GM21447 (cell line): ENCODE measurements at regions not wholly inside any gene's neighbourhood (a gene's known extent, or its start where the extent isn't known, plus 50 kb on each side); places are given as distances from the start of the nearest gene placed in this dataset.
"Not testable (repeated sequence)": the region's sequence is repeated elsewhere in the genome, so short reads cannot be mapped to it uniquely, and the experiment has no call there.

ENCODE experiments used
- ATAC-seq: cut with Tn5 transposase; IDR thresholded peaks from one replicate; pipeline ENCODE4 v1.9.1; 2021; ENCODE audit not compliant: unreplicated experiment

DNA sequence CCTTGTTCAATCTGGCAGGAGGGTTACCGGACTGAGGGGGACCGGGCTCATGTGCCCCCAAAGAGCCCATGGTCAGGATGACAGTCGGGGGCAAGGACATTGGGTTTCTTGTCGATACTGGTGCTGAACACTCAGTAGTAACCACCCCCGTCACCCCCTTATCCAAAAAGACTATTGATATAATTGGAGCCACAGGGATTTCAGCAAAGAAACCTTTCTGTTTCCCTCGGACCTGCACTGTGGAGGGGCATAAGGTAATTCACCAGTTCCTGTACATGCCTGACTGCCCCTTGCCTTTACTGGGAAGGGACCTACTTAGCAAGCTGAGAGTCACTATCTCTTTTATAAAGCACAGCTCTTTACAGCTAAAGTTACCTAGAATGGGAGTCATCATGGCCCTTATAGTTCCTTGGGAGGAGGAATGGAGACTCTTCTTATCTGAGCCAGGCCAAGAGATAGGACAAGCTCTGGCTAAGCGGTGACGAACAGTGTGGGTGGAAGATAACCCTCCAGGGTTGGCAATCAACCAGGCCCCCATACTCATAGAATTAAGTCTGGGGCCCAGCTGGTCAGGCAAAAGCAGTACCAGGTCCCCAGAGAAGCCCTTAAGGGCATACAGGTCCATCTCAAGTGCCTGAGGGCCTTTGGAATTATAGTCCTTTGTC lies 603.7 kb downstream of the UQCRFS1 start:
- no peak for ATAC-seq

DNA sequence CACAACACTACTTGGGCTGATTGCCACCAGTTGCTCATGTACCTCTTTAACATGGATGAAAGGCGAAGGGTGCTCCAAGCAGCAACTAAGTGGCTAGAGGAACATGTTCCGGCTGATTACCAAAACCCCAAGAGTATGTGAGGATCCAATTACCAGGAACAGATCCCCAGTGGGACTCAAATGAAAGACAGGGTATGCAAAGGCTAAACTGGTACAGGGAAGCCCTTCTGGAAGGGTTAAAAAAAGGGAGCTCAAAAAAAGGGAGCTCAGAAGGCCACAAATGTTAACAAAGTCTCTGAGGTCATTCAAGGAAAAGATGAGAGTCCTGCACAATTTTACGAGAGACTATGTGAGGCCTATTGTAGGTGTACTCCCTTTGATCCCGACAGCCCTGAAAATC lies 604.7 kb downstream of the UQCRFS1 start:
- ATAC-seq, result no peak

DNA sequence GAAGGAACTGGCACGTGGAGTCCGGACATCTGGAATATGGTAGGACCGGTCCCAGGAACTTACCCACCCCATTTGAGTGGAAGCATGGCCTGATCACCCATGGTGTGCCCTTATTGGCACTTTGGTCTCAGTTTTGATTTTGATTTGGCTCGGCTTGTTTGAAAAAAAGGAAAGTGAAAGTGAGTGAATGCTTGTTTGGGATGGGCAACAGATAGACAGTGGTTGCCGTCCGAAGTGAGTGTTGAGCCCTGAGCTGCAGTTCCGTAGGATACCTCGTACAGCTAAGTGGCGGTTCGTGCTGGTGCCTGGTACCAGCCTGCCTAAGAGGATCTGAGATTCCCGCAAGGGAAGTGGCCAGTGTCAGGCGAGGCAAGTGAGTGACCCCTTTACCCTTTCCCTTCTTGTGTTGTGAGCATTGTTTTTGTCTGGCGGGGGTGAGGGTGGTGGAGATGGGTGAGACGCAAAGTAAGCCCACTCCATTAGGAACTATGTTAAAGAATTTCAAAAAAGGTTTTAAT lies 605.8 kb downstream of the UQCRFS1 start:
- ATAC-seq, result no peak

DNA sequence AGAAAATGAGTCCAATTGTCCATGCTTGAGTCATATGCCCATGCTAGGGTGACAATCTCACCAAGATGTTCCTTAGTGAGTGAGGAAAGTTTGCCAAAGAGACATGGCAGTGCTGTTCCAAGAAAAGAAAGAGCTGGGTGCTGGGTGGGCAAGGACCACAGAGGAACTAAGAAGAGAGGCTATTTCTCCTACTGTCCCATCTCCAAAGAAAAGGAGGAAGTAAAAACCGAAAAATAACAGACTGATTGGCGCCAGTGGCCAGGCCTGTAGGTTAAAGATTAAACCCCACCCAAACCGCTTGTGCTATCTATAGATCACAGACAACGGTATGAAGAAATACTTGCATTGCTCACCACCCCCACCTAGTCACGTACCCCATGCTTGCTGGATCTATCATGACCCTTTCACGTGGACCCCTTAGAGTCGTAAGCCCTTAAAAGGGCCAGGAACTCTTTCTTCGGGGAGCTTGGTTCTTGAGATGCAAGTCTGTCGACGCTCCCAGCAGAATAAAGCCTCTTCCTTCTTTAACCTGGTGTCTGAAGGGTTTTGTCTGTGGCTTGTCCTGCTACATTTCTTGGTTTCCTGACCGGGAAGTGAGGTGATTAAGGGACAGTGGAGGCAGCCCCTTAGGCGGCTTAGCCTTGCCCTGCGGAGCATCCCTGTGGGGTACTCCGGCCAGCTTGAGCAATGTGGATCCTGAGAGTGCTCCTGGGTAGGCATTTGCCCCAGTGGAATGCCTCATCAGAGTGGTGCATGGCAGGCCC lies 606.5 kb downstream of the UQCRFS1 start:
- ATAC-seq, result no peak

DNA sequence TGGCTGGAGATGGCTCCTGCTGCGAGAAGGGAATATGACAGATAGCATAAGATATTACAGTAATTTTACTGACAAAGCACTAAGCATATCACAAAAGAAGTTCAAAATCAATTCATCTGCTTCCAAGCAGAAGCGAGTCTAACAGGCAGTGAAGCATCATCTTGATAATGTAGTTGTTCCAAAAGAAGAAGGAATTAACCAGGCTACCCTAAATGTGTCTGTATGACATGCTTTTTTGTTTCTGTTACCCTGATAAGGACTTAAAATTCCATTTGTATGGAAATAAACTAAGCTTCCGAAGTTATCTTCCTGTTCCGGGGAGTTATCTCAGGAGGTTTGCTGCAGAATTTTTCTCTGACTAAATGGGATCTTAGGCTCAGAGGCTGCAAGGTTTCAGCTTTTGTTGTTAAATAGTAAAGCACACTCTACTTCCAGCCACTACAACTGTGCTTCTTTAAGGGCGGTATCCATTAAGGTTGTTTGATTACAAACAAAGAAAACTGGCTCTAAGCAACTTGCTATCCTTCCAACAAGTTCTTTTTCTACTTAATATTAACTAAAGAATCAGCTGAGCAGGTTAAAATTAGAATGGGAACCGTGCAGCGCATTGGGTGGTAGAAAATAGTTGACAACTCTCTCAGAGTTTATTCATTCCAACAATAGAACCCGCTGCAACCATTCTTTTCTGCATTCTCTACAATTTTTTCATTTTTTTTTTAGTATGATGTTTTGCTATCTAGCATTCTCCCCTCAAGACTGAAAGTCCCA lies 607.3 kb downstream of the UQCRFS1 start:
- no peak for ATAC-seq

DNA sequence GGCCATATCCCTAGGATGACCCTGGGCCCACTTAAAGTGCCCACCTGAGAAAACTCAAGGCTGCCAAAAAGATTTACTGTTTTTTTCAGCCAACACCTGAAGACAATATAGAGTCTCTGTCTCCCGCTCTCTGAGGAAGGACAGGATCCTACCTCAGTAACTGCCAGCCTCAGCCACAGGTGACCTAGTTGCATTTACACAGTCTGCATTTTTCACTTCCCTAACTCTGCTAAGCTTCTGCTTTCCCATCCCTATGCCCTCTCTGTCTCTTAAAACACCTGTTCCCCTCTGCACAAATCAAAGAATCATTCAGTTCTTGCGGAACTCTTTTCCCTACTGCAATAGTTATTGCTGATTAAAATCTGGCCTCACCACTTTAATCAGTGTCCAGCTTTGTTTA lies 609.5 kb downstream of the UQCRFS1 start:
- no peak for ATAC-seq

DNA sequence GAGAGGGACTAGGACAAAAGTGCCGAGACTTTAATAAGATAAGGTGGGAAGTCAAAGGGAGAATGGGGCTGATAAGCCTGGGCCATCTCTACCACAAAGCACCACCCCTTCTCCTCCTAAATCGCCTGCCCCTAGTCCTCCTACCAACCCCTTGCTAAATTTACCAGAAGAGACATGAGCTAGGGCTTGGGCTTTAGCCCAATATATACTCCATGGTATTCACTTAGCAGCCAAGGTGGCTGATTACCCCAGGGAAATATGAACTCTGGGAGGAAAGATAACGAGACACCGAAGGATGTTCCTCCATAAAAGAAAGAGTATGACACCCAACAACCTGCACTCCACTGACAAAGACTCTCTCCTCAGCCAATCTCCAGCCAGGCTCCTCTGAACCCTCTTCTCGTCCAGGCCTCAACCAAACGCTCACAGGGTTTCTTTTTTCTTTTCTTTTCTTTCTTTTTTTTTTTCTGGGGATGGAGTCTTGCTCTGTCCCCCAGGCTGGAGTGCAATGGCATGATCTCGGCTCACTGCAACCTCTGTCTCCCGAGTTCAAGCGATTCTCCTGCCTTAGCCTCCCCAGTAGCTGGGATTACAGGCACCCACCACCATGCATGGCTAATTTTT lies 610.2 kb downstream of the UQCRFS1 start:
- ATAC-seq, result no peak

DNA sequence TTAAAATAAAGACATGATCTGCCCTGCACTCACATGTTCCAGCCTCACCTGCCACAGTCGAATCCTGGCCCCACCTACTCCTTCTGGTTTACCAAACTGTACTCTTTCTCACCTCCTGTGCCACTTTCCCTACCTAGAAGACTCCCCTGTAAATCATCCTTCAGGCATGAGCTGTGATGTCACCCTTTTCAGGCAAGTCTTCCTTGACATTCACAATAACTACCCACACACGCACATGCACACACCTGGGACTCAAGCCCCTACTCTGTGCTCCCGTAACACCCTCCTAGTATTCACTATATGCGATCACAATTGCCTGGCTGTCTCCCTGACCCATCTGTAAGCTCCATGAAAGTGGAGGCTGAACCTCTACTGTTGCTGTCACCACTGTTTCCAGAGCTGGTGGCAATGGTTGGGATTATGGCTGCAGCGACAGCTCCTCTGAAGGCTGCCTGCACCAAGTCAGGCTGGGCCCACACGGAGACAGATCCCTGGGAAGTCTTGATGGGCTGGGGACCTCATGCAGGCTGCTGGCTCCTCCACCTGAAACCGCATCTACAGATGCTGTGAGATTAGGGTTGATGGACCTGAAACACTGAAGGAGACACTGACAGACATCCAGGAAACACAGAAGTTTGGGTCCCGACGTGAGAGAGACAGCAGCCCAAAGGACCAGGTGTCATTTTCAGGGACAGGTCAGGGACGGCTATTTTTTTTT lies 611.1 kb downstream of the UQCRFS1 start:
- no peak for ATAC-seq

DNA sequence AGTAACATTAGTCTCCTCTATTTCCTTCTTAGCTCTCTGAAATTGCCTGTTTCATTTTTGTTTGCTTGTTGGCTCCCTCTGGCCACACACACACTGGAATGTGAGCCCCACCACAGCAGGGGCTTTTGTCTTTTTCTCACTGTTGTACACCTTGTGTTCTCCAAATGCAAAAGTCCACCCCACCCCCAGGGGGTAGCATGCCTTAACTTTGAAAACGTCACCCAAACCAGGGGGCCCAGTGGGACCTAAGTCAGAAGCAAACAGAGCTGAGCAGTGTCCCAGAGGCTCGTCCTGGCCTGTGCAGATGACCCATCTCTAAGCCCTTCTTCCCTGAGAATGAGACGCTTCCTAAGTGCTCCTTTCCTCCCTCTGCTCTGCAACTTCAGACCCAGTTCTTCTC lies 614.1 kb downstream of the UQCRFS1 start:
- ATAC-seq, result no peak

DNA sequence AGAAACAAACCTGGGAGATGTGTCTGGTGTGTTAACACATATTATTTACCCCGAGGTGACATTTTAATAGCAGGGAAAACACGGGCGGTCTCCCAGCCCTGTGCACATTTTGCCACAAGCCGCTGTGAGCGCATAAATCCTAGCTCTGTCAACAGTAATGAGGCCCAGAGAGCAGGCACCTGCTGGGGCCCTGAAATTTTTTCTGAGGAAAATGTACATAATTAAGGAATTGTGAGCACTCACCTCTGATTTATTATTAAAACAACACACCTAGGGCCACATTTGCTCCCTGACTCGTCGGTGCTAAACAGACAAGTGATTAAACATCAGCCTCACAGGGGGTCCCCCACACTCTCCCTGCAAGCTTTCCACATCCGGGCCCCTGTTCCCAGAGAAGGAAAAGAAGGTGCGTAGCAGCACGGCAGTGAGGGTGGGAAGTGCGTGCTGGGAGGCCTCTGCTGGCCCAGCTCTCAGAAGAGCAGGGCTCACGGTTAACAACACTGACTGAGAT lies 616.3 kb downstream of the UQCRFS1 start:
- ATAC-seq, result no peak

DNA sequence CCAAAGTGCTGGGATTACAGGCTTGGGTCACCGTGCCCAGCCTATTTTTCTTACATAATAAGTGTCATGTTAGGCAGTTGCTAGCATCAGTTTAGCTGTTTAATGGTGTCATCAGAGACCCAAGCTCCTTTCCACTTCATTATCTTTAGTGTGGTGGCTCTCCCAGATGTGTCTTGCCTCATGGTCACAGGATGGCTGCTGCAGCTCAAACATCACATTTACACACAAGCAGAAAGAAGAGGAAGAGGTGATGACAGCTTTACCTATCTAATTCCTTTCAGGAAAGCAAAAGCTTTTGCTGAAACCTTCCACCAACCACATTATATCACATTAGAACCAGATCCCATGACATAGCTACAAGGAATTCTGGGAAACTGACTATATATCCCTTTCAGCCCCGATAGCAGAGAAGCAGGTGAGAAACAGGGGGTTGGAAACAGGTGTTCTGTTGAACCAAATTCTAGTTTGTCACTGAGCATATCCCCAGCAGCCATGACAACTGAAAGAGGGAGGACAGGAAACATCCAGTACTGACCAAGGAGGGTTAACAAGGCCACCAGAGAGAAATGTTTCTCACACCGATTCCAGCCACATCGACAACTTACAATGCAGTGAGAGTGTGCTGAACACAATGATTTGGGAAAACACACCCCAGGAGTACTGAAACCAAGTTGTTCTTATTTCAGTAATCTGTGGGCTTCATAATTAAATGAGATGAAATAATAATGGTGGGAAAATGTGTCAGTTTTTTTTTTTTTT lies 617.0 kb downstream of the UQCRFS1 start:
- no peak for ATAC-seq

DNA sequence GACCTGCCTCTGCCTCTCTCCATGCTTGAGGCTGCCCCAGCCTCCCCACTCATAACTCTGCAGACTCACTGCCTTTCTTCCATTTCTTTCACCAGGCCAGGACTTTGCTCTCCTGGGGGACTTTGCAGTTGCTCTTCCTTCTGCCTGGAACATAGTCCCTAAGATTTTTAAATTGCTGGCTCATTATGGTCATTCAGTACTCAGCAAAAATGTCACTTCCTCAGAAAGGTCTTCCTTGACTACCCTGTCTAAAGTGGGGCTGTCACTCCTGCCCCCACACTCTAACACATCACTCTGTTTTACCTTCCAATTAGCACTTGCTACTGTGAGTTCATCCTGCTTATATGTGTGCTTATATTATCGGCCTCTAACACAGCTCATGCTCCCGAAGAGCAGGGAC lies 618.2 kb downstream of the UQCRFS1 start:
- ATAC-seq, result no peak

DNA sequence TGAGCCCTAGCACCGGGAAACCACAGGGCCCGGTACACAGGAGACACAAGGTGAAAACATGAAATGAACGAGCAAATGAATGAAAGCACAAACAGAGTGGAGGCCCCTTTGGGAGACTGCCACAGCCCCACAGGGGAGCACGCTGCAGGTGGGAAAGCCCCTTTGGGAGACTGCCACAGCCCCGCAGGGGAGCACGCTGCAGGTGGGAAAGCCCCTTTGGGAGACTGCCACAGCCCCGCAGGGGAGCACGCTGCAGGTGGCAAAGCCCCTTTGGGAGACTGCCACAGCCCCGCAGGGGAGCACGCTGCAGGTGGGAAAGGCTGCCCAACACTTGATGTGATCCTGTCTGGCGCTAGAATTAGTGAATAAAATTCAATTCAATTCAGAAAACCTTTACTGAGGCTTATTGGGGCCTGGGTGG lies 623.0 kb downstream of the UQCRFS1 start:
- ATAC-seq, result not testable (repeated sequence)

DNA sequence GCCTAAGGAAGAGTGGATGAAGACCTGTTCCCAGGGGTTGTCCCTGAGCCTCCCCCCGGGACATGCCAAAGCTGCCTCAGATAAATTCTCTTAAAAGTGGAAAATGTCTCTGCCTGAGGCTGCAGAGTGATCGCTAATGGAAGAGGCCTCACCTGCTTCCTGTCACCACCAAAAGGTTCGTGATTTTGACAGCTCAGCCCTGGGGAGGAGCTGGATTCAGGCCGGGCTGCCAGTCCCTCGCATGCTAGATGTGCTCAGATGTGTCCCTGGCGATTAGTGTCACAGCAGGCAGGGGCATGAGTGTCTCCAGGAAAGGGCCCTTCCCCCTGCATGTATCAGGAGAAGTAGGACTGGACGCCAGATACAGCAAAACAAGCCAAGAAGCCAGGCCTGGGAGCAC lies 626.5 kb downstream of the UQCRFS1 start:
- no peak for ATAC-seq

DNA sequence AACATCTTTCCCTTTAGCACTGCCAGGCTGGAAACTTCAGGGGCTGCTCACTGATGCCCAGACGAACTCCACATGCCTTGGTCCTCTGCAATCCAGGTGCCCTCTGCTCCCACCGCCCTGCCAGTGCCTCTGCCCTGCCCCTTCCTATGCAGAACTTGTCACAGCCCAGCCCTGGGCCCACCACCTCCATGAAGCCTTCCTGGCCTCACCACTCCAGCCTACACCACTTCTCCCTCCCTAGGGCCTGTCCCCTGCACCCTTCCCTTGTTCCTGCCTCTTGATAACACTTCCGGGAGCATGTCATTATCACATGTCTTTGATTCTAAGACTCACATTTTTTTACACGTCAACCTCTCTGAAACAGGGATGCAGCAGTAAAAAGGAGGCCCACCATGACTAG lies 627.2 kb downstream of the UQCRFS1 start:
- ATAC-seq, result no peak

DNA sequence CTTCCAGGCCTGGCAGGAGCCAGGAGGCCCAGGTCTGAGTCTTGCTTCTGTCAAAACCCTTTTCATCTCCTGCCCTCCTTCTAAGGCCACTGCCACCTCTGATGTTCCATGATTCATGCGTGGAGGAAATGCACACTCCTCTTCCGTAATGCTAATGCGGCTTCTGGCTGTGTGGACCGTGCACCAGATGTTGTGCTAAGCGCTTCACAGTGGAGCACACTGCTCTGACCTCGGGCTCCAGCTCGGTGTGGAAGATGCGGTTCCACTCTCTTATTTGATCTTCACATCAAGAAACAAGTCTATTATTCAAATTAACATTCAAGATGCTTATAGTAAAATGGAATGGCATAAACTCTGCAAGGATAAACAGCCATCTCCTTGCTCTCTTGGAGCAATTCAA lies 629.2 kb downstream of the UQCRFS1 start:
- no peak for ATAC-seq

DNA sequence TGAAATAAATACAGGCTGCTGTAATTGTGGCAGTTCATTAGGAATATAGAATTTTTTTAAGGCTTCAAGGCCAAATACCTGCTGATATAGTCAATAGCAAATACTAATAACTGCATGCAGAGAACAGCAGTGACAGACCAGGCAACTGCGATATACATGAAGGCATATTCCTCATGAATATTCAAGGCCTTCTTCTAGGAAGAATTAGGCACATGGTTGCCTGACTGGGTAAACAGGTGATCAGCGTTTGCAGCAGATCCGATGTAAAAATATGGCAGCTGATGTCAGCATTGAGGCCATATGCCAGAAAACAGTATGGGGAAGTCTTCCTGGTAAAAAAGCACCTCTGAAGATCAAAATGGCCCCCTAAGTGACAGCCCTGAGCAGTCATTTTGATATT lies 629.7 kb downstream of the UQCRFS1 start:
- ATAC-seq, result no peak

DNA sequence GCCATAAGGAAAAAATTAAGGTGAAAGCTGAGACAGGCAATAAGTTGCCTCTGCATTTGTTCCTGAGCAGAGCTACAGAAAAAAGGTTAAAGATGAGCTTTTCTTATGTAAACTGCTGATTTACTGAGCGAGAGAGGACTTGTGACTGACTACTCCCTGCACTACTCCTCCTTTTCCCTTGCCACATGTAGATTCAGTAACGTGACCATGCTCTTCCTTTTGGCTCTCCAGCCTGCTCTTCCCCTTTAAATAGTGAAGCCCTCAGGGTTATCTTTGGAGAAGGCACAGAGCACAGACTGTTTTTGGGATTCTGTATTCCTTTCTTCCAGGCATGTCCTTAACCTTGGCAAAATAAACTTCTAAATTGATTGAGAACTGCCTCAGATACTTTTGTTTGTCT lies 630.2 kb downstream of the UQCRFS1 start:
- ATAC-seq, result no peak

DNA sequence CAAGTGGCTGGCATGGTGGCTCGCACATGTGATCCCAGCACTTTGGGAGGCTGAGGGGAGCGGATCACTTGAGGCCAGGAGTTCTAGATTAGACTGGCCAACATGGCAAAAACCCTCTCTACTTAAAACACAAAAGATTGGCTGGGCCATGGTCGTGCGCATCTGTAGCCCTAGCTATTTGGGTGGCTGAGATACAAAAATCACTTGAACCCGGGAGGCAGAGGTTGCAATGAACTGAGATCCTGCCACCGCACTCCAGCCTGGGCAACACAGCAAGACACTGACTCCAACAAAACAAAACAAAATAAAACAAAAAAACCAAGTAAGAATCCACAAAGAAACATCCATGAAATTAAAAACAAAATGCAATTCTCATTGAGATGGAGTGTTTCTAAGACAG lies 630.6 kb downstream of the UQCRFS1 start:
- no peak for ATAC-seq

DNA sequence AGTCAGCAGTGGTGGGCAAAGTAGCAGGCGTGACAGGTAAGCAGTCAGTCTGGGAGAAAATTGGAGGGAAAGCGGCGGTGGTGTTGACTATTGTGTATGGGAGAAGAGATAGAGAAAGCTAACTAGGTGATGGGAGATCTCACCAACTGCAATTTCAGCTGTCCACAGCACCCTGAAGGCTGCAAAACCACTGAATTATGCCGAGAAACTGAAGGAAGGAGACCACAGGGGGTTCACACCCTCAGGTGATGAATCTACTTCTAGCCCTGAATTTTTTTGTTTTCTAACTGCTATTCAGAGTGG lies 631.5 kb downstream of the UQCRFS1 start:
- ATAC-seq, result no peak
